CD4-positive, CD25-positive, alpha-beta regulatory T cell (primary cell): ENCODE measurements at regions not wholly inside any gene's neighbourhood (a gene's known extent, or its start where the extent isn't known, plus 50 kb on each side); places are given as distances from the start of the nearest gene placed in this dataset.
"Not testable (repeated sequence)": the region's sequence is repeated elsewhere in the genome, so short reads cannot be mapped to it uniquely, and the experiment has no call there.

ENCODE experiments used
- ATAC-seq, 2 donors: fragments of 150-1000 bp; cut with Tn5 transposase; one replicate each; pipeline ENCODE4 v1.10.0; 2021; ENCODE audit warnings: low read depth in 2 of 2, moderate number of reproducible peaks in 2 of 2, moderate library complexity in 1 of 2
- DNase-seq, 3 donors: peaks; one replicate each; pipeline versions ENCODE4 v3.0.0 to v3.0.0-alpha.2; 2012 to 2022; ENCODE audit warnings: mixed read lengths in 1 of 3
- H3K27ac ChIP-seq: one replicate; pipeline ENCODE4 v1.7.0; 2013; ENCODE audit warnings: mild to moderate bottlenecking, low read length; ENCODE audit not compliant: insufficient read depth, poor library complexity, severe bottlenecking
- H3K27me3 ChIP-seq: one replicate; pipeline ENCODE4 v1.7.0; 2013; ENCODE audit warnings: low read length; ENCODE audit not compliant: control insufficient read depth, insufficient read depth
- H3K36me3 ChIP-seq: one replicate; pipeline ENCODE4 v1.7.0; 2013; ENCODE audit warnings: mild to moderate bottlenecking, low read length, moderate library complexity; ENCODE audit not compliant: control insufficient read depth, insufficient read depth
- H3K4me1 ChIP-seq: 2 replicates; pipeline ENCODE4 v1.7.0; 2013; ENCODE audit warnings: mild to moderate bottlenecking, low read length; ENCODE audit not compliant: insufficient read depth, control insufficient read depth, poor library complexity, severe bottlenecking
- H3K4me3 ChIP-seq: one replicate; pipeline ENCODE4 v1.7.0; 2013; ENCODE audit warnings: low read depth, mild to moderate bottlenecking, low read length, moderate library complexity
- H3K9me3 ChIP-seq, 2 experiments: 1 replicate in 1 of 2; 2 replicates in 1 of 2; pipeline ENCODE4 v1.7.0; 2013; ENCODE audit warnings: low read length in 2 of 2, mild to moderate bottlenecking in 1 of 2, moderate library complexity in 1 of 2; ENCODE audit not compliant: control insufficient read depth in 2 of 2
- H3K27ac Mint-ChIP-seq, 3 donors: one replicate each; pipeline ENCODE4 v1.8.0; 2020 to 2022; ENCODE audit warnings: mild to moderate bottlenecking in 3 of 3, mixed read lengths in 3 of 3, moderate library complexity in 2 of 3
- H3K27me3 Mint-ChIP-seq: one replicate; pipeline ENCODE4 v1.8.0; 2022; ENCODE audit warnings: mild to moderate bottlenecking, mixed read lengths
- H3K36me3 Mint-ChIP-seq: one replicate; pipeline ENCODE4 v1.8.0; 2020; ENCODE audit warnings: mixed read lengths
- H3K4me1 Mint-ChIP-seq, 4 donors: one replicate each; pipeline ENCODE4 v1.8.0; 2020 to 2022; ENCODE audit warnings: mixed read lengths in 4 of 4, mild to moderate bottlenecking in 1 of 4
- H3K4me3 Mint-ChIP-seq, 4 donors: one replicate each; pipeline ENCODE4 v1.8.0; 2020 to 2022; ENCODE audit warnings: mild to moderate bottlenecking in 4 of 4, mixed read lengths in 4 of 4, moderate library complexity in 3 of 4
- H3K9me3 Mint-ChIP-seq, 7 donors: one replicate each; pipeline ENCODE4 v1.8.0; 2020 to 2022; ENCODE audit warnings: mixed read lengths in 7 of 7, mild to moderate bottlenecking in 3 of 7, moderate library complexity in 2 of 7

DNA sequence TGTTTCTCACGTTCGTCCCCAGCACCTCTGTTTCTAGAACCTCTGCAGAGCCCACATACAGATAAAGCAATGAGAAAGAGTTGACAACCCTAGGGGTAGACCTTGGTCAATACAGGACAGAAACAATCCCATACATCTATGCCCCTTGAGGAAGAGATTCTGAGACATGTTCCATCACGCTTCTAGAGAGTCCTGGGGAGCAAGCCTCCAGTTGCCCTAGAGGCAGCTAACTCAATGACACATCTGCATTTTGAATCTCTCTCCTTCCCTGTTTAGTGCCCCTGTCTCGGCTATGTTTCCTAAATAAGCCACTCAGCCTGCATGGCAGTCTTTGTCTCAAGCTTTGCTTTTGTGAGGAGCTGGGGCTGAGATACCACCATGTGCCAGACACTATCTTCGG, 435.3 kb downstream of the CD83 start:
- no peaks in the 10 kb centered on the region for H3K9me3 ChIP-seq
- no peaks in the 10 kb centered on the region for H3K36me3 ChIP-seq
- H3K27me3 Mint-ChIP-seq: no peaks in the 10 kb centered on the region
- H3K4me1 ChIP-seq: no peaks in the 10 kb centered on the region
- H3K27ac ChIP-seq: no peak overlapping the region
- H3K36me3 Mint-ChIP-seq: no peaks in the 10 kb centered on the region
- H3K27me3 ChIP-seq: no peaks in the 10 kb centered on the region
- no peak overlapping the region for H3K4me3 ChIP-seq
- H3K4me1 Mint-ChIP-seq: no peaks in the 10 kb centered on the region
- ATAC-seq: no peak
- no peak for DNase-seq
- no peaks in the 10 kb centered on the region for H3K9me3 Mint-ChIP-seq
- H3K27ac Mint-ChIP-seq: no peak overlapping the region
- H3K4me3 Mint-ChIP-seq: no peak overlapping the region

DNA sequence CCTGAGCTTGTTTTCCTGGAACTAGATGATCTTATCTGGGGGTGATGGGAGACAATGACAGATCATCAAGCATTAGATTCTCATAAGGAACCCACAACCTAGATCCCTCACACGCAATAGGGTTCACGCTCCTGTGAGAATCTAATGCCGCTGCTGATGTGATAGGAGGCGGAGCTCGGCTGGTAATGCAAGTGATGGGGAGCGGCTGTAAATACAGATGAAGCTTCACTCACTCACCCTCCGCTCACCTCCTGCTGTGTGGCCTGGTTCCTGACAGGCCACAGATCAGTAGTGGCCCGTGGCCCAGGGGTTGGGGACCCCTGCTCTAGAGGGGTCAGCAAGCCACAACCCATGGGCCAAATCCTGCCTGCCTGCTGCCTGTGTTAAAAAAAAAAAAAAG, 435.9 kb downstream of the CD83 start:
- DNase-seq (no peak), ATAC-seq (no peak)
- Mint-ChIP-seq H3K4me3 (no peak overlapping the region), H3K36me3 (no peaks in the 10 kb centered on the region), H3K27ac (no peak overlapping the region), H3K4me1 (no peaks in the 10 kb centered on the region), H3K27me3 (no peaks in the 10 kb centered on the region), H3K9me3 (no peaks in the 10 kb centered on the region)
- H3K4me3 ChIP-seq: no peak overlapping the region
- no peaks in the 10 kb centered on the region for H3K36me3 ChIP-seq
- no peaks in the 10 kb centered on the region for H3K9me3 ChIP-seq
- no peaks in the 10 kb centered on the region for H3K4me1 ChIP-seq
- H3K27me3 ChIP-seq: no peaks in the 10 kb centered on the region
- H3K27ac ChIP-seq: no peak overlapping the region

- ATAC-seq (no peak), DNase-seq (no peak)
- H3K36me3 ChIP-seq: no peaks in the 10 kb centered on the region
- no peaks in the 10 kb centered on the region for H3K9me3 ChIP-seq
- no peak overlapping the region for H3K27ac ChIP-seq
- peaks cover 0 to 3% (median 0%) of the 10 kb centered on the region in 7 donors for H3K9me3 Mint-ChIP-seq
- no peaks in the 10 kb centered on the region for H3K27me3 ChIP-seq
- H3K27ac Mint-ChIP-seq: no peak overlapping the region
- no peaks in the 10 kb centered on the region for H3K4me1 ChIP-seq
- no peak overlapping the region for H3K4me3 Mint-ChIP-seq
- H3K36me3 Mint-ChIP-seq: no peaks in the 10 kb centered on the region
- H3K4me1 Mint-ChIP-seq: no peaks in the 10 kb centered on the region
- no peaks in the 10 kb centered on the region for H3K27me3 Mint-ChIP-seq
- no peak overlapping the region for H3K4me3 ChIP-seq
Observed at GRCh38 chr6:14555804-14556203, 438.2 kb downstream of the CD83 start.

DNA sequence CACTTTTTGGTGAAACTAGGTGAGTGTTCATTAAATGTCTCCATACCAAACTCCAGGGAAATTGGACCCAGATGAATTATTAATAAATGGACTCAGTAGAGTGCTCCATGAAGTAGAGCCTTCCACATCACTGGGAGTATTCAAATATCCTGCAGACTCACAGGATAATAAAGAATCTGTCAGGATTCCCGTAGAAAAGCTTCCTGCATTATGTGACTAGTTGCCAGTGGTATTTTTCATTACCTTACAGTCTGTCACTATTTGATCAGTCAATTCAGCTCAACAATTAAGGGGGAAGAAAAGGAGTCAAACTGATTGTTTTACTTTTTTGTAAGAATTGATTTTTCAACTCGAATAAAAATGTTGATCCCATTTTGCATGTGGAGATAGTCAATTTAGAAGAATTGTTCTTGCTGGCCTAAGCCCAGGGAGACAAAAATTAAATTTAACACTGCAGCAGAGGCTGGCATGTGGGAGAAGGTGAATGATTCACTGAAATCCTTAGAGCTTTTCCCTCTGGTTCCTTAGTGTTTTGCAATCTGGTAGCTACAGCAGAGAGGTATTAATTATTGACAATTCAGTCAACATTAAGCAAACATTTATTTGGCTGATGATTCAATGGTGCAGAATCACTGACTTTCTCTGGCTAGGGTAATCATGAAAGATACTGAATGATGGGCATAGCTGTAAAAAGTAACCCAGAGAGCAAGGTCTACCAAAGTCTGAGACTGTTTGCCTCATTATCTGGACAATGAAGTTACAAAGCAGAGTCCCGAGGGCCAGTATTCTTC, 442.4 kb downstream of the CD83 start:
- peaks cover 0 to 8% (median 5%) of the 10 kb centered on the region in 7 donors for H3K9me3 Mint-ChIP-seq
- peaks cover 0 to 3% of the 10 kb centered on the region in 2 experiments for H3K9me3 ChIP-seq
- no peaks in the 10 kb centered on the region for H3K4me1 Mint-ChIP-seq
- no peaks in the 10 kb centered on the region for H3K27me3 ChIP-seq
- no peak overlapping the region for H3K27ac Mint-ChIP-seq
- DNase-seq: no peak
- H3K4me3 ChIP-seq: no peak overlapping the region
- no peaks in the 10 kb centered on the region for H3K4me1 ChIP-seq
- no peaks in the 10 kb centered on the region for H3K27me3 Mint-ChIP-seq
- no peaks in the 10 kb centered on the region for H3K36me3 Mint-ChIP-seq
- no peak overlapping the region for H3K4me3 Mint-ChIP-seq
- no peak for ATAC-seq
- H3K36me3 ChIP-seq: no peaks in the 10 kb centered on the region
- H3K27ac ChIP-seq: no peak overlapping the region

GRCh38 chr6:14561563-14561962, 444.0 kb downstream of the CD83 start:
- H3K27ac Mint-ChIP-seq, H3K27me3 Mint-ChIP-seq, H3K9me3 Mint-ChIP-seq, H3K27me3 ChIP-seq, ATAC-seq, H3K4me3 ChIP-seq, H3K4me3 Mint-ChIP-seq, H3K4me1 ChIP-seq, H3K36me3 ChIP-seq, H3K27ac ChIP-seq, DNase-seq, H3K9me3 ChIP-seq, H3K4me1 Mint-ChIP-seq, H3K36me3 Mint-ChIP-seq: not testable (repeated sequence)

- Histone ChIP-seq H3K27me3 (no peaks in the 10 kb centered on the region), H3K36me3 (no peaks in the 10 kb centered on the region), H3K4me1 (no peaks in the 10 kb centered on the region), H3K9me3 (no peaks in the 10 kb centered on the region), H3K27ac (no peak overlapping the region), H3K4me3 (no peak overlapping the region)
- Mint-ChIP-seq H3K27ac (no peak overlapping the region), H3K9me3 (peaks cover 0 to 2% (median 0%) of the 10 kb centered on the region in 7 donors), H3K36me3 (no peaks in the 10 kb centered on the region), H3K4me1 (no peaks in the 10 kb centered on the region), H3K27me3 (no peaks in the 10 kb centered on the region), H3K4me3 (no peak overlapping the region)
- ATAC-seq: no peak
- no peak for DNase-seq
Observed at GRCh38 chr6:14567842-14568241, 450.3 kb downstream of the CD83 start.

DNA sequence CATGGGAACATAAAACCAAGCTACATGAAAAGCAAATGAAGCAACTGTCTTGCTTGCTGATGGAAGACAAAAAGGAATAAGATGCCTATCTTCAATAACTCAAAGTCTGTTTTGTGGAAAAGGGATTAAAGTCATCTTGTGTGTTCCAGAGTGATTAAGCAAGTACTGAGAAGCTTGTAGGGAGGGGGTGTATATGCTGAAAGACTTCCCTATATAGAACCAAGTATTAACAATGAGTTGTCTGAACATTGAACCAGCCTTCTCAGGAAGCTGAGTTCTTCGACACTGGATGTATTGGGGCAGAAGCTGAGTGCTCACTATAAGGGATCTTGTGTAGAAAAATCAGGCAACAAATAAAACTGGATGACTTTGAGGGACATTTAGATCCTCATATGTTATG, 451.8 kb downstream of the CD83 start:
- Mint-ChIP-seq H3K4me1 (no peaks in the 10 kb centered on the region), H3K27me3 (no peaks in the 10 kb centered on the region), H3K9me3 (peaks cover 0 to 2% (median 0%) of the 10 kb centered on the region in 7 donors), H3K27ac (no peak overlapping the region), H3K36me3 (no peaks in the 10 kb centered on the region), H3K4me3 (no peak overlapping the region)
- no peak for ATAC-seq
- DNase-seq: no peak
- H3K27ac ChIP-seq: no peak overlapping the region
- H3K27me3 ChIP-seq: no peaks in the 10 kb centered on the region
- no peaks in the 10 kb centered on the region for H3K9me3 ChIP-seq
- H3K36me3 ChIP-seq: no peaks in the 10 kb centered on the region
- H3K4me3 ChIP-seq: no peak overlapping the region
- H3K4me1 ChIP-seq: no peaks in the 10 kb centered on the region

DNA sequence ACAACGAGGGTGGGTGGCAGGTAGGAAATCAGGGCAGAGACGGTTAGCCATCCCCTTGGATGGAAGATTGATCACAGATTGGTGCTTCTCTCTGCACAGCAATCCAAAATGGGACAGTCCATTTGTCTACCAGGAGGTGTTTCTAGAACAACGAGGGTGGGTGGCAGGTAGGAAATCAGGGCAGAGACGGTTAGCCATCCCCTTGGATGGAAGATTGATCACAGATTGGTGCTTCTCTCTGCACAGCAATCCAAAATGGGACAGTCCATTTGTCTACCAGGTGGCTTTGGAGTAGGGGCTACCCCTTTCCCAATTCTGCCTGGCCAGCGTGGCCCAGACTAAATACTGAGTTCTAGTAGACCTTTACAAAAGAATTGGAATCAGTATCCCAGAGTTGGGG, 452.3 kb downstream of the CD83 start:
- H3K27me3 ChIP-seq, DNase-seq, H3K4me1 Mint-ChIP-seq, H3K4me3 ChIP-seq, H3K9me3 Mint-ChIP-seq, H3K27ac Mint-ChIP-seq, H3K4me1 ChIP-seq, H3K27ac ChIP-seq, H3K9me3 ChIP-seq, H3K36me3 Mint-ChIP-seq, H3K36me3 ChIP-seq, ATAC-seq, H3K4me3 Mint-ChIP-seq, H3K27me3 Mint-ChIP-seq: not testable (repeated sequence)
